K562 (cell line): ENCODE measurements at regions not wholly inside any gene's neighbourhood (a gene's known extent, or its start where the extent isn't known, plus 50 kb on each side); places are given as distances from the start of the nearest gene placed in this dataset.

Experiments used
- ATAC-seq: fragments of 200-7000 bp; cut with Tn5 transposase; 3 replicates; pipeline ENCODE4 v1.9.1; 2020; ENCODE audit warnings: moderate library complexity
- BruUV-seq: library from RNA; stranded (reverse); fragments of 400-500 nt; replicated peaks from 2 replicates; lab custom pipeline; 2021; lab: Mats Ljungman, UMichigan
- CTCF ChIA-PET: fragments of 300-600 bp; formaldehyde crosslinking; extraction: SDS; loops from one replicate; lab custom pipeline; 2021; ENCODE audit warnings: low intra/inter-chr PET ratio; lab: Yijun Ruan, JAX
- POLR2A ChIA-PET: fragments of 300-600, 350-650 bp; sonication (Branson Sonifier 250); formaldehyde crosslinking; extraction: SDS; loops from one replicate; lab custom pipeline; 2021; ENCODE audit warnings: antibody characterized with exemption, inconsistent platforms; lab: Yijun Ruan, JAX
- DNase-seq, 4 experiments: peaks; one replicate each; pipeline versions ENCODE4 v3.0.0 to v3.0.0-alpha.2; 2011 to 2018; ENCODE audit warnings: low spot score in 3 of 4, mixed read lengths in 3 of 4; ENCODE audit errors: extremely low read depth in 1 of 4
- FAIRE-seq: peaks from 2 replicates; lab custom pipeline; 2011; peaks lifted over from hg19 to GRCh38; lab: Jason Lieb, UNC
- H2AFZ ChIP-seq: 2 replicates; pipeline ENCODE4 v1.6.0; 2011; ENCODE audit warnings: low read depth, low read length, control low read depth, inconsistent platforms
- H3K27ac ChIP-seq: fragments of 200-600 bp; 3 replicates; pipeline ENCODE4 v1.8.0; 2011; ENCODE audit warnings: low read depth, mild to moderate bottlenecking, control low read depth, inconsistent platforms, low read length, moderate library complexity, mixed read lengths; ENCODE audit errors: extremely low read depth
- H3K27me3 ChIP-seq, 2 experiments: fragments of 300-600 bp in 1 of 2; 2 replicates in 1 of 2; 3 replicates in 1 of 2; pipeline versions ENCODE4 v1.6.0 to v1.8.0; 2011; ENCODE audit warnings: inconsistent platforms in 2 of 2, low read length in 2 of 2, mild to moderate bottlenecking in 1 of 2, mixed read lengths in 1 of 2, moderate library complexity in 1 of 2; ENCODE audit not compliant: control insufficient read depth in 2 of 2, insufficient read depth in 2 of 2
- H3K36me3 ChIP-seq: fragments of 300-600 bp; 3 replicates; pipeline ENCODE4 v1.8.0; 2011; ENCODE audit warnings: mild to moderate bottlenecking, low read length, inconsistent platforms; ENCODE audit not compliant: control insufficient read depth, insufficient read depth
- H3K4me1 ChIP-seq, 2 experiments: fragments of 200-600 bp in 1 of 2; replicated peaks in 1 of 2; 2 replicates in 1 of 2; 3 replicates in 1 of 2; pipeline versions ENCODE4 v1.5.1 to v1.8.0; 2011; ENCODE audit warnings: inconsistent platforms in 2 of 2, low read length in 2 of 2, mild to moderate bottlenecking in 1 of 2, mixed read lengths in 1 of 2, moderate library complexity in 1 of 2; ENCODE audit not compliant: control insufficient read depth in 2 of 2, insufficient read depth in 2 of 2
- H3K4me2 ChIP-seq: 2 replicates; pipeline ENCODE4 v1.6.1; 2011; ENCODE audit warnings: low read length, control low read depth, inconsistent platforms, mixed read lengths; ENCODE audit not compliant: insufficient read depth
- H3K4me3 ChIP-seq: fragments of 200-600 bp; sonication (generic), shearing (Covaris generic); 2 replicates; pipeline ENCODE4 v1.5.1; 2016; ENCODE audit warnings: control low read depth, inconsistent platforms
- H3K79me2 ChIP-seq: fragments of 200-600 bp; 3 replicates; pipeline ENCODE4 v1.8.0; 2011; ENCODE audit warnings: low read length, inconsistent platforms; ENCODE audit not compliant: control insufficient read depth, insufficient read depth
- H3K9ac ChIP-seq, 2 experiments: 2 replicates each; pipeline versions ENCODE4 v1.6.0 to v1.6.1; 2011; ENCODE audit warnings: low read depth in 2 of 2, low read length in 2 of 2, control low read depth in 1 of 2, inconsistent platforms in 1 of 2, mild to moderate bottlenecking in 1 of 2, mixed read lengths in 1 of 2; ENCODE audit not compliant: insufficient read depth in 1 of 2
- H3K9me1 ChIP-seq: one replicate; pipeline ENCODE4 v1.6.0; 2011; ENCODE audit warnings: inconsistent platforms, mild to moderate bottlenecking, low read length, moderate library complexity; ENCODE audit not compliant: control insufficient read depth, insufficient read depth
- H3K9me3 ChIP-seq: replicated peaks from 2 replicates; pipeline ENCODE4 v1.5.1; 2011; ENCODE audit warnings: low read depth, low read length, inconsistent platforms; ENCODE audit not compliant: control insufficient read depth, insufficient read depth
- H4K20me1 ChIP-seq: replicated peaks from 2 replicates; pipeline ENCODE4 v1.6.1; 2011; ENCODE audit warnings: low read length, inconsistent platforms, mixed read lengths; ENCODE audit not compliant: control insufficient read depth, insufficient read depth
- COPS2 ChIP-seq: fragments of 450-650 bp; conservative IDR thresholded peaks from 2 replicates; pipeline ENCODE4 v1.6.1; 2016; ENCODE audit warnings: mild to moderate bottlenecking, moderate library complexity
- ETV1 ChIP-seq: fragments of 450-650 bp; conservative IDR thresholded peaks from 2 replicates; pipeline ENCODE4 v1.6.1; 2016; ENCODE audit warnings: missing genetic modification characterization, control low read depth, low read depth, missing compliant biosample characterization
- ZNF408 ChIP-seq: fragments of 250-450 bp; sonication (Bioruptor Pico); IDR thresholded peaks from 2 replicates; pipeline ENCODE4 v1.4.0; 2020; ENCODE audit warnings: low read depth, mild to moderate bottlenecking, moderate library complexity
- WGBS: fragments of 100-300 bp; shearing (Covaris generic); methylation state at CpG from one replicate; pipeline ENCODE4 v1.1.6; 2016; ENCODE audit warnings: low coverage, mixed read lengths; ENCODE audit not compliant: insufficient coverage; ENCODE audit errors: missing lambda C conversion rate; 5-methylcytosine and 5-hydroxymethylcytosine counted together
- in situ Hi-C: fragments of 300-500 bp; cut with MboI; formaldehyde crosslinking; loops from 4 replicates; pipeline ENCODE4 v1.15.0; 2018; ENCODE audit warnings: inconsistent platforms, mixed read lengths
- intact Hi-C: fragments of 100-400 bp; cut with micrococcal nuclease; formaldehyde crosslinking; loops from 2 replicates; pipeline ENCODE4 v1.14.2; 2022
- TF ChIP-seq, protein P1 (sequence below): fragments of 250-450 bp; sonication (Bioruptor Pico); IDR thresholded peaks from 2 replicates; pipeline ENCODE4 v1.4.0; 2020; ENCODE audit warnings: mild to moderate bottlenecking, moderate library complexity

DNA sequence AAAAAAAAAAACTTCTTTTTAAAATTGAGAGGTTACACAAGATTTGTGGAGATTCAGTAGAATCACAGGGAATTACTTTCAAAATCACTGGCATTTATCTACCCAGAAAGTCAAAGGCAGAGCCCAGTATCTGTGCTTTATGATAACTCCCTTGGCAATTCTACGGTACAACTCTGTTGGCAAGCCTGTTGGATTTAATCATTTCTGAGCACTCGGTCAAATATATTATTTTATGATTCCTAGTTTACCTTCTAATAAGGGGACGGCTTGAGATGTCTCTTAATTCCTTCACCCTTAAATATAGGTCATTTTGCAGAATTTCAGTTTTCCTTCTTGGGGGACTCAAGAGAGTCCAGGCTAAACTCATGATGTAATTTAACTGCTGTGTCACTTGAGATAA, 987.6 kb downstream of the EFNB2 start:
- TF ChIP-seq COPS2 = no peak
- ATAC-seq (no peak), DNase-seq (no peak), FAIRE-seq (no peak)
- H3K4me3 ChIP-seq = no peak overlapping the region
- ChIA-PET CTCF (no interaction called here), POLR2A (no interaction called here)
- BruUV-seq = no TSS peak
- no peaks in the 10 kb centered on the region for H3K27me3 ChIP-seq
- no peaks in the 10 kb centered on the region for H3K9me3 ChIP-seq
- no peaks in the 10 kb centered on the region for H3K79me2 ChIP-seq
- H3K27ac ChIP-seq = no peak overlapping the region
- H3K36me3 ChIP-seq = no peaks in the 10 kb centered on the region
- intact Hi-C loops = no loop called here
- no peaks in the 10 kb centered on the region for H4K20me1 ChIP-seq
- no peak overlapping the region for H2AFZ ChIP-seq
- no peaks in the 10 kb centered on the region for H3K4me1 ChIP-seq
- WGBS = 0% methylated on average over 3 of the region's 3 CpGs
- in situ Hi-C loops = no loop called here
- H3K4me2 ChIP-seq = no peak overlapping the region
- H3K9ac ChIP-seq = no peak overlapping the region
- no peaks in the 10 kb centered on the region for H3K9me1 ChIP-seq

DNA sequence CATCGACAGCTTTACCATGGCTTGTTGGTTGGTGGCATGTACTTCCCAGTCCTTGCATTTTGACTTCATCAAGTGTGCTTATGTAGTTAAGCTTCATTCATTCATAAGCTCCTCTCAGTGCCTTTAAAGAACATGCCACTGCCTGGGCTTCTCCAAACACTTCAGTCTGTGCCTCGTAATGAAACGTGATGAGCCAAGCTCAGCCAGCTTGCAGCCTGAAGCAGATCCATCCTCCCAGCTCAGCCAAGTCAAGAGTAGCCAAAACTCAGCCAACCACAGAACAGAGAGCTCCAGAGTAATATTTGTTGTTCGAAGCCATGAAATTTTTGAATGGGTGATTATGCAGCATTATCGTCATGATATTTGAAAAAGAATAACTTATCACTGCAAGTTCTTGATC, 989.7 kb downstream of the EFNB2 start:
- Histone ChIP-seq H3K4me1 (no peaks in the 10 kb centered on the region), H3K4me2 (no peak overlapping the region), H3K9me1 (no peaks in the 10 kb centered on the region), H3K79me2 (no peaks in the 10 kb centered on the region), H3K9me3 (no peaks in the 10 kb centered on the region), H3K9ac (no peak overlapping the region), H3K4me3 (no peak overlapping the region), H3K27ac (no peak overlapping the region), H3K27me3 (no peaks in the 10 kb centered on the region), H4K20me1 (no peaks in the 10 kb centered on the region), H2AFZ (no peak overlapping the region), H3K36me3 (no peaks in the 10 kb centered on the region)
- no peak for ATAC-seq
- ChIA-PET CTCF (no interaction called here), POLR2A (no interaction called here)
- DNase-seq = no peak
- 4% methylated on average over 5 of the region's 5 CpGs for WGBS
- no TSS peak for BruUV-seq
- intact Hi-C loops = no loop called here
- FAIRE-seq = no peak
- TF ChIP-seq, protein P1, sequence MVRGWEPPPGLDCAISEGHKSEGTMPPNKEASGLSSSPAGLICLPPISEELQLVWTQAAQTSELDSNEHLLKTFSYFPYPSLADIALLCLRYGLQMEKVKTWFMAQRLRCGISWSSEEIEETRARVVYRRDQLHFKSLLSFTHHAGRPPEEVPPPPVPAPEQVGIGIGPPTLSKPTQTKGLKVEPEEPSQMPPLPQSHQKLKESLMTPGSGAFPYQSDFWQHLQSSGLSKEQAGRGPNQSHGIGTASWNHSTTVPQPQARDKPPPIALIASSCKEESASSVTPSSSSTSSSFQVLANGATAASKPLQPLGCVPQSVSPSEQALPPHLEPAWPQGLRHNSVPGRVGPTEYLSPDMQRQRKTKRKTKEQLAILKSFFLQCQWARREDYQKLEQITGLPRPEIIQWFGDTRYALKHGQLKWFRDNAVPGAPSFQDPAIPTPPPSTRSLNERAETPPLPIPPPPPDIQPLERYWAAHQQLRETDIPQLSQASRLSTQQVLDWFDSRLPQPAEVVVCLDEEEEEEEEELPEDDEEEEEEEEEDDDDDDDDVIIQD (CRISPR knock-in tag) = no peak
- TF ChIP-seq ETV1 (no peak), ZNF408 (CRISPR knock-in tag) (no peak)
- in situ Hi-C loops = no loop called here
